ENCODE measurements at regions not wholly inside any gene's neighbourhood (a gene's known extent, or its start where the extent isn't known, plus 50 kb on each side); places are given as distances from the start of the nearest gene placed in this dataset.
"Not testable (repeated sequence)": the region's sequence is repeated elsewhere in the genome, so short reads cannot be mapped to it uniquely, and the experiment has no call there.

DNA sequence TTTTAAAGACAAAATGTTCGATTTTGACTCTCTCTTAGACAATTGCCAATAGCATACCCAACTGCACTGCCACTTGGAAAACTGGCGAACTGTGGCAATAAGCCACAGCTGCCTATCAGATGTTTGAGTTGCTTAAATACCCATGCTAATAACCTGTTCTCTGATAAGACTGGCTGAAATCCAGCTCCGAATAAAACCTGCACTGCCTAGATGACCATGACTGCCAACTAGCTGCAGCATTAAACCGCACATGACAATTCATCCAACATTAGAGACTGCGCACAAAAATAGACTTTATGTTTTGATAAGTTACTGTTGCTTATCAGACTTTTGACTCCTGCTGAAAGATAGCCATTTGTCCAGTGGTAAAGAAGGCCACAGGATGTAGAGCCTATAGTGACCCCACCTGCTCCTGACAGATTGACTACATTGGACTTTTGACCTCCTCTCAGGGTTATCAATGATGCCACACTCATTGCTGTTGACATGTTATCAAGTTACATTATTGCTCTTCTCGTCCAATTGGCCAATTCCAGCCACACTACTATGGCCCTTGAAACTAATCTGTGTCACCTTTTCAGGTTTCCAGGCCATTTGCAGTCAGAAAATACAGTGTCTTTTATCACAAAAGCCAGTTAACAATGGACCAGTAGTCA, 299.0 kb downstream of the HGF start:
- FAIRE-seq: no peak

DNA sequence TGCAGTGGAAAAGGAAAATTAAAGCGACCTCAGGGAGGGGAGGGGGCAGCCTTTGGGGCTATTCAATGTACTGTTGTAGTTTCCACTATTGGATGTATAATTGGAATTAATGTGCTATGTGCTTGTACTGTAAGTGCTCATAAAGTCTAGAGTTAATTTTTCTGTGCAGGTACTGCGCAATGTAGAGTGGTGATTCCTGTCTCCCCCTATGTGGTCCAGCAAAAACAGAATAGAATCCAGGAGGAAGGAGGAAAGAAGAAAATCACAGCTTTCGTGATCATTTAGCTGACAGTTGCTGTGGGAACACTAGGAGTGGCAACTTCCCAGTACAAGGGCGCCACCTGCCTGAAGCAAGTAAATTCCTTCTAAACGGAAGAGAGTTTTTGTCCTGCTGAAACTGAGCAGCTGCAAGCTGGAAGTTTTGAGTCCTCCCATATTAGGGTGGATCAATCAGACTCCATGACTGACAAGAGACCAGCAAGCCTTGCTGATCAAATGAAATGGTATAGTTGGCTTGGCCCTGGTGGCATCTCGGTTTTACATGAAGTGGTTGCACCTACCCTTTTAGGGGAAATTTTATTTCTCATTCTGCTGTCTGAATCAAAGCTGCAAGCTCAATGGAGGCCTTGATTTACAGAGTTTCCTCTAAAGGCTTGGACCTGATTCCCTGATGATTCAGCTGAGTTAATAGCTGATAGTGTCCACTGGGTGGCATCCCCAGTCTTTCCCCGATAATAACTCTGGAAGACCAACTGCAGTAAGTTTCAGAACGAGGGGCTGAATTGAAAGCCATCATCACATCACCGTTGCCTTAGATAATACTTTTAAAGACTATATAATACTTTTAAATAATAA, 299.8 kb downstream of the HGF start:
- FAIRE-seq: no peak

- no peak for FAIRE-seq
These were observed 300.5 kb downstream of the HGF start for GRCh38 chr7:81469153-81469868.

DNA sequence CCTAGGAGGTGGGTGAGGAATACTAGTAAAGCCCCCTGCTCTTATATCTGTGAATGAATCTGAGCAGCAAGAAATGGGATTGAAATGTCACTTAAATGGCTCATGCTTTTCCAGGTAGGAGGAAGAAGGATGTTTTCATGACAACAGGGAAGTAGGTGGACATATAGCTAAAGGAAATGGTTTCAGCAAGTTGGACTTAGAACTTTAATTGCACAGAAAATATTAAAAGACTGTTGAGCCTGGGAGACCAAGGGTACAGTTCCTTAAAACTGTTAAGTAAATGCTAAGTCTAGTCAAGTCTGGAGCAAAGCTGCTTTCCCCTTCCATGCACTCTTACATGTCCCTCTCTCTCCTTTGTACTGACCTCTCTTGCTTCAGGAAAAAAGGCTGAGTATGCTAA, 301.3 kb downstream of the HGF start:
- FAIRE-seq: no peak

- no peak for FAIRE-seq
These were observed 301.9 kb downstream of the HGF start for GRCh38 chr7:81467964-81468363.

DNA sequence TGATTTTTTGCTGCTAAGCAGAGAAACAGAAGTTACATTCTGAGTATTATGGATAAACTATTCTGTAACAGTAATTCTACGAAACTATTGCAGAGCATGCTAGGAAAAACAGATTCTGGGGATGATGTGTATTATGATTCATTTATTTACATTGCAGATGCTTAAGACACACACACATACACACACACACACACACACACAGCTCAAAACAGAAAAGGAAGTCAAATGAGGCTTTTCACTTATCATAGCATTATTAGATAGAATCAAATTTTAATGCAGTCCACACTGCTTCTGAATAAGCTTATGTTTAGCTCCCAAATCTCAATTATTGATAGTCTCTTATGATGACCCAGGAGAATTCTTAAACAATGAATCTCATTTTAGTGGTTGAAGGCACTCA, 307.2 kb downstream of the HGF start:
- FAIRE-seq: no peak

DNA sequence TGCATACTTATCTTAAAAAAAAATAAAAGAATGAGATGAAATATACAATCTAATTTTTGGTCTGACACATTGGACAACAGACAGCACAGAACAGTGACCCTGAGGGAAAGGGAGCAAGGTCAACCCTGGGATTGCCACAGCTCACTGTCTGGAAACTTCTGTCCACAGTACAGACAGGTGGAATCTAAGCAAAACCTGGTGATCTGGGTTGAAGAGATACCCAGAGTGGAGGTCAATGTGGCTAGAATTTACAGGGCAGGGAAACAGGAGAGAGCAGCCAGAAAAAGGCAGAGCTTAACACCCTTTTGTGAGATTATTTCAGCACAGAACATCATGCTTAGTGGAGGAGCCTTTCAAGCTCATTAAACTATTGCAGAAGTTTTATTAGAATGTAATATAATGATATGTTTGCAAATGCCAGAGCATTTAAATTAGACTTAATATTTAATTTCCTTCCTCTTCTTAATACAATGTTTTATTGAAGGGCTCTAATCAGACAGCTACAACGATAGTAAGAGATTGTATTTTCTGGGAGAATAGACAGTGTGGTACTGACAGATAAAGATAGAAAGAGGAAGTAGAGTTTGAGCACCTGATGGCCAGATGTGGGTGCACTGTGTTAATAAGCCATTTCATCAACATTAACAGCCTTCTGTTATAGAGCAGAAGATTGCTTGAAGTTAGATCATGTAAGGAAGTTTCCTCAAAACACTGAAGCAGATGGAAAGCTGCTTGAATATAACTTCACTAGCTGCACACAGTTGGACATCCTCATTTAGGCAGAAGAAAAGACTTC, 309.4 kb downstream of the HGF start:
- FAIRE-seq: no peak

DNA sequence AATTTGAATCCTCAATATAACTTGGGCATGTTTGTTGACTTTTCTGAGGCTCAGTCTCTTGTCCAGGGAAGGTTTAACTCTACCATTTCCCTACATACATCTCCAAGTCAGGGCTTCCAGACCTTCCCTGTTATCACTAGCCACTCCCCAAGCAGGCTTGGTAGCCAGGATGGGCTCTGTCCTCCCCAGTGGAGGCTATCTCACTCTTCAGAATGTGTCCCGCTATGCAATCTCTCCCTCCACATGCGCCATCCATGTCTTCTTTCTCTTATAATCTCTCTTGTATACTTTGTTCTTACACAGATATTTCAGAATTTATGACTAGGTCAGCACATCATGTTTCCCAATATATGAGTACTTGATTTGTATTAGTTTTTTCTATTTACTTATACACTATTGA, 310.4 kb downstream of the HGF start:
- FAIRE-seq: no peak

DNA sequence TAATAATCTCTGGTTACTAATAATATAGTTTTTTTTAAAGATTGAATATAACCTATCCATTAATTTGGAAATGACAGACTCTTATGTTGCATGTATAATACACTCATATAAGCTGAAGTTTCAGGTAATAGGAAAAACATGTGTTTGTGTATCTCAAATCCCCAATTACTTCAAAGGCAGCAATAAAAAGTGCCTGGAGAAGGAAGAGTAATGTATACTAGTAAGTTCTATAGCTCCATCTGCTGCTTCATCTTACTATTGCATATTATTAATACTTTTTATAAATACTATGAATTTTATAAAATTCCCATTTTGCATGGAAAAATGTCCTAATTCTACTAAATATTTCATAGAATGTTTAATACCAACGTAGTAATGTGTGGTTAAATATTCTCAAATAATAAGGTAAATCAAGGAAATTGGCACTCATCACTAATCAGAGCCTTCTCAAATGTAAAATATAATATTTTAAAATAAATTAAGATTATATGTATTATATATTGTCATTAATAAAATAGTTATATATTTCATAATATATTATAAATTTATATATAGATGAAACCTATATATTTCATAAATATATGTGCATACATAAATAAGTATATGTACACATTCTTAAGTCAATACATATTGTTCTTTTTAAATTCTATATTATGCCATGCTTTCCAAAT, 311.9 kb downstream of the HGF start:
- FAIRE-seq: peak; percentile 84

GRCh38 chr7:81453770-81454169, 316.1 kb downstream of the HGF start:
- not testable (repeated sequence) for FAIRE-seq

DNA sequence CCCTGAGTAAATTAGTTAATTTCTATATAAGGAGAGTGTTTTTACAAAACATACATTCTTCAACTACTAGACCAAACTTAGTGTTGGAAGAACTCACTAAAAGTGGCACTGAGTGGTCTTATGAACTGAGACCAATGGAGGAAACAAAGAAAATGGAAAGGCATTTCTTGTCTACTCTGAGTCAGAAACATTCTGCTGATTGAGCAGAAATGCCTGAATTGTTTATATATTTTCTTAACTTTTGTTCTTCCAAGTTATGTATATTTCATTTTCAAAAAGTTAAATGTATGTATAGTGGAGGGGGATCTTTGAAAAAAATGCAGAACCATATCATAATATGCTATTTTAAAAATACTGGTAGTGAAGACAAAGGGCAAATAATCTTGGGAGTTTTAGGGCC, 320.7 kb downstream of the HGF start:
- FAIRE-seq: no peak

DNA sequence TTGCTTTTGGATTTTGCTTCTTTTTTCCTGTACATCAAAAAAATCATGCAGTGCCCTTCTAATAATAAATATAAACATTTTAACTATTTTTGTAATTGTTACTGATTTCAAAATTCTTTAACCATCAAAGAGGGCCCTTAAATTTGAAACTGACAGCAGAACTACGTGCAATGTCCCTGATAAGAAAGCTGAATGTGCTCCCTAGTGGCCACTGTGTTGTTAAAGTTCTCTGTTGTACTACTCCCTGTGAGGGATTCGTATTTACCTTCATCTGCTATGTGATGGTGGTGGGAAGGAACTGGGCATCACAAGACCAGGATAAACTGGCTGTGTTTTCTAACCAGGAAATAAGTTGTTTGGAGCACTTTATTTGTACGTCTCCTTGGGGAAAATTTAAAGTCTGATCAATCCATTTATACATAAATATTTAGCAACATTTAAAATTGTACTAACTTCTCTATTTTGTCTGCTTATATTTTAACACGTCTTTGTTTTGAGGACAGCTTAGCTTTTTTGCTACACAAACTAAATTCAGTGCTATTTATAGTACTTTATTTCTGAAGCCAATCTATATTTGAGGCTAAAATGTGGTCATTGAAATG, 322.4 kb downstream of the HGF start:
- FAIRE-seq: no peak

- FAIRE-seq: no peak
These were observed 323.6 kb downstream of the HGF start for GRCh38 chr7:81446212-81446611.

DNA sequence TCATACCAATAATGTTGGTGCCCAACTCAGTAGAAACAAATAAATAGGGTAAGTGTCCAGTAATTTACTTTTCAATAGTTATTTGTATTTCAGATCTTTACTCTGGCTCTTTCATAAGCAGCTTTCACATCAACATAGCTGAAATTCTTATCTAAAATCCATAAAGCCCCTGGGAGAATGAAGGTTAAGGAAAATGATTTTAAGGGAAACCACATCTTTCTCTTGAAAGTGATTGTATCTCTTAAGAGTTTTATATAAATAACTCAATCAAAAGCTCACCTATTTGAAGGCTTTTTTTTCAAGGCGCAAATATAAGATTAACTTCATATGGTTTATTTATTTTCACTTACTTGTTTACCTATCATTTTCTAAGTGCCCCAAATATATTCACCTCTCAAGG, 324.4 kb downstream of the HGF start:
- no peak for FAIRE-seq

- FAIRE-seq: no peak
These were observed 328.1 kb downstream of the HGF start for GRCh38 chr7:81441750-81442149.

GRCh38 chr7:81439591-81439990, 330.3 kb downstream of the HGF start:
- FAIRE-seq: no peak

DNA sequence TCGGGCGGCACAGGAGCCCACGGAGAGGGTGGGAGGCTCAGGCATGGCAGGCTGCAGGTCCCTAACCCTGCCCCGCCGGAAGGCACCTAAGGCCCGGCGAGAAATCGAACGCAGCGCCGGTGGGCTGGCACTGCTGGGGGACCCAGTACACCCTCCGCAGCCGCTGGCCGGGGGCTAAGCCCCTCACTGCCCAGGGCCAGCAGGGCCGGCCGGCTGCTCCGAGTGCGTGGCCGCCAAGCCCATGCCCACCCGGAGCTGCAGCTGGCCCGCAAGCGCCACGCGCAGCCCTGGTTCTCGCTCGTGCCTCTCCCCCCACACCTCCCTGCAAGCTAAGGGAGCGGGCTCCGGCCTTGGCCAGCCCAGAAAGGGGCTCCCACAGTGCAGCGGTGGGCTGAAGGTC, 332.7 kb downstream of the HGF start:
- not testable (repeated sequence) for FAIRE-seq

GRCh38 chr7:81433692-81434331, 336.0 kb downstream of the HGF start:
- no peak for FAIRE-seq

DNA sequence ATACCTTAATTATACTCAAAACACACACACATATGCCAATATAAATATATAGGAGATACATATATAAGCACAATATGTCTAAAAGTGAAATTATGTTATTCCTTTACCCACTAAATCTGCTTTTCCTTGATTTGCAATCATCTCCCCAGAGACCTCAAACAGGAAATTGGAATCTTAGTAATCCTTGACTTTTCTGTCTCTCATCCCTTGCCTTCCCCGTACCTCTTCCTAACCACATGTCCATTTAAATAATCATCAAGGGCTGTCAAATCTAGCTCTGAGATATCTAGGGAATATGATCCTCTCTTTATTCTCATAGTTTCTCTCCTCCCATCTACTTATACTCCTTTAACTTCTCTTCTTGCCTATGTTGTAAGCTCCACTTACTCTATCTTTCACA, 336.6 kb downstream of the HGF start:
- no peak for FAIRE-seq

GRCh38 chr7:81430761-81431160, 339.1 kb downstream of the HGF start:
- no peak for FAIRE-seq

DNA sequence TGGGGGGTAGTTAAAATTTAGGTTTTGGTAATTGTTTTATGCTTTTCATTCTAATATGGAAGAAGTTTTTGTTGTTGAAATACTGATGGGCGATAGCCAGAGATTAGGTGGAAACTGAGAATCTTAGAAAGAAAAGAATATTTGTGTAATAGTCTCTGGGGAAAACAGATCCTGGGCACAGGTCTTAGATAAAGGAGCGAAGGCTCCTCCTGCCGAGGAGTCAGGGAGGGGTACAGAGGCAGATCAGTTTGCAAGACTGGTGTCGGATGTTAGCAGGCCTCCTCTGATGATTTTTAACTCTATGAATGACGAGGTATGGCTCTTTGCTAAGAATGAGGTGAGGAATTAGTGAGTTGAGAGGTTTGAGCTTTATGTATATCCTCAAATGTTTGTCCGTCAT, 339.7 kb downstream of the HGF start:
- FAIRE-seq: no peak
